Progenitor cell of endocrine pancreas (in vitro differentiated cells): ENCODE measurements at regions not wholly inside any gene's neighbourhood (a gene's known extent, or its start where the extent isn't known, plus 50 kb on each side); places are given as distances from the start of the nearest gene placed in this dataset.

Source experiments
- DNase-seq: peaks from one replicate; pipeline ENCODE4 v3.0.0; 2021; ENCODE audit warnings: low spot score; ENCODE audit not compliant: unreplicated experiment
- H3K27ac Mint-ChIP-seq: 2 replicates; pipeline ENCODE4 v1.8.0; 2021; ENCODE audit warnings: mild to moderate bottlenecking, moderate library complexity, mixed read lengths
- H3K27me3 Mint-ChIP-seq: 2 replicates; pipeline ENCODE4 v1.8.0; 2021; ENCODE audit warnings: mixed read lengths
- H3K36me3 Mint-ChIP-seq: 2 replicates; pipeline ENCODE4 v1.8.0; 2022; ENCODE audit warnings: mixed read lengths; ENCODE audit not compliant: insufficient read depth
- H3K4me1 Mint-ChIP-seq: 2 replicates; pipeline ENCODE4 v1.8.0; 2021; ENCODE audit warnings: low read depth, mixed read lengths
- H3K4me3 Mint-ChIP-seq: 2 replicates; pipeline ENCODE4 v1.8.0; 2021; ENCODE audit warnings: low read depth, mild to moderate bottlenecking, moderate library complexity, mixed read lengths
- H3K9me3 Mint-ChIP-seq: 2 replicates; pipeline ENCODE4 v1.8.0; 2021; ENCODE audit warnings: low read depth, mixed read lengths
- TF ChIP-seq, protein P1 (sequence below): fragments of 200-600 bp; sonication (generic); IDR thresholded peaks from one replicate; pipeline ENCODE4 v1.5.0; 2021; ENCODE audit warnings: antibody characterized with exemption, mild to moderate bottlenecking; ENCODE audit not compliant: unreplicated experiment

DNA sequence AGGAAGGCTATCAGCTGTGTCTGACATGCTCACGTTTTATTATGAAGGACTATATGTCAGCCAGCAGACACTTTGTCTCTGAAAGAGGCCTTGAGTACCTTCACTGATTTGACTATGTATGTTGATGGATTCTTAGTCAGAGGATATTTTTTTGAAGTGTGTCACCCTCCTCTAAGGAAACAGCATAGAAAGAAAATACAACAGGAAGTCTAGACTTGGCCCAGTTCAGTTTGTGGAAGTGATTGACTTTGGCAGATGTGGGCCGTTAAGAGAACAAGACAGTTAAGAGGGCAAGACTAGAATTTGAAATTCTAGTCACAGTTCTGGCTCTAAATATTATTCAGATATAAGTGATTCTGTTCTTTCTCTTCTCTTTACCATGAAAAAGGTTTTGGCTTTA lies 471.5 kb downstream of the CDH8 start:
- Mint-ChIP-seq H3K36me3 (no peaks in the 10 kb centered on the region), H3K9me3 (no peaks in the 10 kb centered on the region), H3K4me1 (no peaks in the 10 kb centered on the region), H3K4me3 (no peak overlapping the region), H3K27me3 (no peaks in the 10 kb centered on the region), H3K27ac (no peak overlapping the region)
- DNase-seq = no peak
- TF ChIP-seq, protein P1, sequence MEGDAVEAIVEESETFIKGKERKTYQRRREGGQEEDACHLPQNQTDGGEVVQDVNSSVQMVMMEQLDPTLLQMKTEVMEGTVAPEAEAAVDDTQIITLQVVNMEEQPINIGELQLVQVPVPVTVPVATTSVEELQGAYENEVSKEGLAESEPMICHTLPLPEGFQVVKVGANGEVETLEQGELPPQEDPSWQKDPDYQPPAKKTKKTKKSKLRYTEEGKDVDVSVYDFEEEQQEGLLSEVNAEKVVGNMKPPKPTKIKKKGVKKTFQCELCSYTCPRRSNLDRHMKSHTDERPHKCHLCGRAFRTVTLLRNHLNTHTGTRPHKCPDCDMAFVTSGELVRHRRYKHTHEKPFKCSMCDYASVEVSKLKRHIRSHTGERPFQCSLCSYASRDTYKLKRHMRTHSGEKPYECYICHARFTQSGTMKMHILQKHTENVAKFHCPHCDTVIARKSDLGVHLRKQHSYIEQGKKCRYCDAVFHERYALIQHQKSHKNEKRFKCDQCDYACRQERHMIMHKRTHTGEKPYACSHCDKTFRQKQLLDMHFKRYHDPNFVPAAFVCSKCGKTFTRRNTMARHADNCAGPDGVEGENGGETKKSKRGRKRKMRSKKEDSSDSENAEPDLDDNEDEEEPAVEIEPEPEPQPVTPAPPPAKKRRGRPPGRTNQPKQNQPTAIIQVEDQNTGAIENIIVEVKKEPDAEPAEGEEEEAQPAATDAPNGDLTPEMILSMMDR = no peak

DNA sequence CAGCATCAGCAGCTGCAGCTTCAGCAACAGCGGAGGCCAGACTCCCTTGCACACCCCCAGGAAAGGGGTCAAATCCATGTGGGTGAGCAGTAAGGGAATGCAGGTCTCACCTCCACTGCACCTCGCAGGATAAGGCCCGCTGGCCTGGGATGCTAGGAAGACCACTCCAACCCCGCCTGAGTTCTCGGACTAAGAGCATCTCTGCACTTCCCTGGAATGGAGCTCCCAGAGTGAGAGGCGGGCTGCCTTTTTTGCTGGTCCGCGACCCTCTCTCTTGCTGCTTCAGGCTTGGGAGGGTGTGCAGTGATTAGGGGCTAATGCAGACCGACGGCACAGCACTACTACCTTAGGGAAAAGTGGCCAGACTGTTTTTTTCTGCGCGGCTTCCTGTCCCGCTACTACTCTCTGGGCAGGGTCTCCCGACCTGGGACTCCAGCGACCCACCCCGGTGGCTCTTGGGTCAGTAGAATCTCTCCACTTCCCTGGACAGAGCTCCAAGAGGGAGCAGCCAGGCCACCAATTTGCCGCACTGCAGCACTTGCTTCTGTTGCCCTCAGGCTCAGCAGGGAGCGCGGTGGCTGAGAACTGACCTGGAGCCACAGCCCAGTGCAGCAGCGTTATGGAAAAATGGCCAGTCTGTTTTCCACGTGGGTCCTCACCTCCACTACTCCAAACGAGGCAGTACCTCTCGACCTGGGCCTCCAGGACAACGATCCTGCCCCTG lies 480.4 kb downstream of the CDH8 start:
- DNase-seq = no peak
- H3K27me3 Mint-ChIP-seq = no peaks in the 10 kb centered on the region
- TF ChIP-seq, protein P1 = no peak
- H3K4me3 Mint-ChIP-seq = no peak overlapping the region
- H3K27ac Mint-ChIP-seq = no peak overlapping the region
- no peaks in the 10 kb centered on the region for H3K9me3 Mint-ChIP-seq
- no peaks in the 10 kb centered on the region for H3K36me3 Mint-ChIP-seq
- H3K4me1 Mint-ChIP-seq = no peaks in the 10 kb centered on the region

DNA sequence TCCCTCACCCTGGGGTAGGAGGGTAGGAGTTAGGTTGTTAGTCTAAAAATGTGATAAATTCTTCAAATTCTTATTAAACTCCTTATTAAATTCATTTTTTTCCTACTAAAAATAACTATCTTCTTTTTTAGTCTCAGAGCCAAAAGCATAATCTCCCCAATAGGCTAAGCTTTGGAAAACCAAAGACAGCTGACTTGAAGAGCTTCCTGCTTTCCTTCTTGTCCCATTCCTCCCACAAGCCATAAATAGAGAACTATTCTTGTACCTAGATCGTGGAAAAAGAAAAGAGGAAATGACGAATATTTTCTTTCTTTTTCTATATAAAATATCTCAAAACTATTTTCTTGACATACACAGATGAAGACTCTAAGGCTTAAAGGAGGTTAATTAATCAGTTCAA lies 486.9 kb downstream of the CDH8 start:
- Mint-ChIP-seq H3K36me3 (no peaks in the 10 kb centered on the region), H3K9me3 (no peaks in the 10 kb centered on the region), H3K4me1 (no peaks in the 10 kb centered on the region), H3K4me3 (no peak overlapping the region), H3K27me3 (no peaks in the 10 kb centered on the region), H3K27ac (no peak overlapping the region)
- DNase-seq = no peak
- TF ChIP-seq, protein P1 = no peak

GRCh38 chr16:61547626-61548025 lies 488.6 kb downstream of the CDH8 start:
- TF ChIP-seq, protein P1 = no peak
- Mint-ChIP-seq H3K4me3 (no peak overlapping the region), H3K4me1 (no peaks in the 10 kb centered on the region), H3K36me3 (no peaks in the 10 kb centered on the region), H3K9me3 (no peaks in the 10 kb centered on the region), H3K27me3 (no peaks in the 10 kb centered on the region), H3K27ac (no peak overlapping the region)
- DNase-seq = no peak

GRCh38 chr16:61544165-61544564 lies 492.1 kb downstream of the CDH8 start:
- TF ChIP-seq, protein P1 = no peak
- no peaks in the 10 kb centered on the region for H3K4me1 Mint-ChIP-seq
- no peak overlapping the region for H3K27ac Mint-ChIP-seq
- DNase-seq = no peak
- H3K9me3 Mint-ChIP-seq = no peaks in the 10 kb centered on the region
- H3K36me3 Mint-ChIP-seq = no peaks in the 10 kb centered on the region
- H3K27me3 Mint-ChIP-seq = no peaks in the 10 kb centered on the region
- H3K4me3 Mint-ChIP-seq = no peak overlapping the region
